Subcutaneous abdominal adipose tissue (tissue), 5 donors: ENCODE measurements at regions not wholly inside any gene's neighbourhood (a gene's known extent, or its start where the extent isn't known, plus 50 kb on each side); places are given as distances from the start of the nearest gene placed in this dataset.
A peak's percentile ranks its signal among the peaks of the same experiment; 100 is the strongest.

ENCODE experiments used
- H3K27ac ChIP-seq: one replicate; pipeline ENCODE4 v1.7.0; 2013; ENCODE audit warnings: low read depth, mild to moderate bottlenecking, inconsistent platforms, low read length, moderate library complexity
- H3K27me3 ChIP-seq, 5 donors: one replicate each; pipeline ENCODE4 v1.7.0; 2013; ENCODE audit warnings: low read length in 5 of 5, inconsistent platforms in 1 of 5; ENCODE audit not compliant: control insufficient read depth in 5 of 5, insufficient read depth in 4 of 5
- H3K36me3 ChIP-seq, 5 donors: one replicate each; pipeline ENCODE4 v1.7.0; 2013; ENCODE audit warnings: low read length in 5 of 5; ENCODE audit not compliant: control insufficient read depth in 5 of 5, insufficient read depth in 5 of 5
- H3K4me1 ChIP-seq, 5 donors: one replicate each; pipeline ENCODE4 v1.7.0; 2013; ENCODE audit warnings: low read length in 5 of 5, mild to moderate bottlenecking in 3 of 5, moderate library complexity in 1 of 5; ENCODE audit not compliant: control insufficient read depth in 5 of 5, insufficient read depth in 5 of 5
- H3K4me3 ChIP-seq, 5 donors: one replicate each; pipeline ENCODE4 v1.7.0; 2013; ENCODE audit warnings: low read length in 5 of 5, low read depth in 1 of 5
- H3K9ac ChIP-seq, 5 donors: one replicate each; pipeline ENCODE4 v1.7.0; 2013; ENCODE audit warnings: low read length in 5 of 5, mild to moderate bottlenecking in 4 of 5, moderate library complexity in 3 of 5
- H3K9me3 ChIP-seq, 5 donors: one replicate each; pipeline ENCODE4 v1.7.0; 2013; ENCODE audit warnings: low read length in 5 of 5; ENCODE audit not compliant: control insufficient read depth in 5 of 5
- donor health status: healthy.
- donor health status: healthy.
- donor health status: healthy.
- donor health status: healthy.
- donor health status: healthy.

DNA sequence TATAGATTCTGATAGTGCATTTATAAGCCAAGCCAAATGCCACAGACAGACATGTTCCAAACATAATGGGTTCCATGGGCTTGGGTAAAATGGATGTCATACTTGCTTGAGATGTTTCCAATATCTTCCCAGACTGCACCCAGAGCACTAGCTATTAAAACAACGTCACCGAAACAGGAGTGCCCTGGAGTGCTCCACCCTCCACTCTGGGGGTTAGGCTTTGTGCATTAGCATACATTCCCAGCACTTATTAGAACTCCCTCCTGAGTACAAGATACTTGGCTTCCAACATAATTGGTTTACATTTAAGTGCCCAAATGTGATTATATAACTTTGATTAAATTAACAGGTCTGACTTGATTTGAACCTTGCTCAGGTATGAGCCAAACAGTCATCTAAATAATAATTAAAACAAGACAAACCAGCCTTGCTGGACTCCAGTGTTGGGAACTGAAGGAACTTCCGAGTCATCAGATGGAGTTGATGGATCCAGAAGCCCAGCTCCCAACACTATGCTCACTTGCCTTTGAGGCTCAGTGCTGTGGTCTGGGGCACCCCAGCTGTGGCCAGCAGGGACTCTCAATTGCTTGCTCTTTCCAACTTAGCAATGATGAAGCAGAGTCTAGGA, 60.5 kb upstream of the LGALSL start:
- no peak overlapping the region for H3K27ac ChIP-seq
- no peaks in the 10 kb centered on the region for H3K36me3 ChIP-seq
- no peaks in the 10 kb centered on the region for H3K27me3 ChIP-seq
- H3K4me1 ChIP-seq, result no peaks in the 10 kb centered on the region
- peaks cover 0 to 6% (median 4%) of the 10 kb centered on the region in 5 donors for H3K9me3 ChIP-seq
- no peak overlapping the region for H3K4me3 ChIP-seq
- no peak overlapping the region for H3K9ac ChIP-seq

DNA sequence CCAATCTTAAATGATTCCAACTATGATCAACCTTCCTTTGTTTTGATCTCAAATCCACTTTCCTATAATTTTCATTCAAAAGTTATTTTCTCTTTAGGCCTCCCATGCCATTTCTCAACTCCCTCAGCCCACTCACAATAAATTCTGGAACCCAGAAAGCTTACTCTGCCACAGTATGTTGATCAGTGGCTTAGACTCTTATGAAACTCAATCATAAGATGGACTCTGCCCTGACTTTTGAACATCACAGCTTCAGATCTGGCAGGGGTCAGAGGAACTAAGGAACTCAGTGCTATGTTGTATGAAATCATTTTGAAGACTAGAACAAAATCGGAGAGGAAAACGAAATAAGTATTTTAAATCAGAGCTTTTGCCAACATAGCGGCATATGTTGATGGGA, 59.8 kb upstream of the LGALSL start:
- no peak overlapping the region for H3K27ac ChIP-seq
- no peaks in the 10 kb centered on the region for H3K36me3 ChIP-seq
- H3K9ac ChIP-seq, result no peak overlapping the region
- no peaks in the 10 kb centered on the region for H3K27me3 ChIP-seq
- H3K9me3 ChIP-seq, result peaks cover 0 to 6% (median 4%) of the 10 kb centered on the region in 5 donors
- no peaks in the 10 kb centered on the region for H3K4me1 ChIP-seq
- no peak overlapping the region for H3K4me3 ChIP-seq

- no peak overlapping the region for H3K9ac ChIP-seq
- no peaks in the 10 kb centered on the region for H3K36me3 ChIP-seq
- H3K4me1 ChIP-seq, result peaks cover 0 to 3% (median 3%) of the 10 kb centered on the region in 5 donors
- no peaks in the 10 kb centered on the region for H3K27me3 ChIP-seq
- H3K4me3 ChIP-seq, result no peak overlapping the region
- H3K9me3 ChIP-seq, result peaks cover 0 to 5% (median 4%) of the 10 kb centered on the region in 5 donors
- H3K27ac ChIP-seq, result no peak overlapping the region
These were observed 58.0 kb upstream of the LGALSL start for GRCh38 chr2:64396001-64396400.

- Histone ChIP-seq H3K36me3 (no peaks in the 10 kb centered on the region), H3K4me1 (peaks cover 0 to 9% (median 8%) of the 10 kb centered on the region in 5 donors), H3K4me3 (no peak overlapping the region), H3K9me3 (peaks cover 0 to 2% (median 0%) of the 10 kb centered on the region in 5 donors), H3K27ac (no peak overlapping the region), H3K9ac (no peak overlapping the region), H3K27me3 (no peaks in the 10 kb centered on the region)
These were observed 57.4 kb upstream of the LGALSL start for GRCh38 chr2:64396551-64396950.

- H3K4me1 ChIP-seq, result peaks cover 5 to 24% (median 21%) of the 10 kb centered on the region in 5 donors
- no peak overlapping the region for H3K27ac ChIP-seq
- no peaks in the 10 kb centered on the region for H3K9me3 ChIP-seq
- H3K4me3 ChIP-seq, result no peak overlapping the region
- H3K36me3 ChIP-seq, result no peaks in the 10 kb centered on the region
- no peaks in the 10 kb centered on the region for H3K27me3 ChIP-seq
- H3K9ac ChIP-seq, result no peak overlapping the region
These were observed 55.3 kb upstream of the LGALSL start for GRCh38 chr2:64398516-64399129.

GRCh38 chr2:64399521-64399920, 54.4 kb upstream of the LGALSL start:
- Histone ChIP-seq H3K4me1 (peaks cover 13 to 33% (median 30%) of the 10 kb centered on the region in 5 donors), H3K9me3 (no peaks in the 10 kb centered on the region), H3K9ac (no peak overlapping the region), H3K27me3 (no peaks in the 10 kb centered on the region), H3K27ac (no peak overlapping the region), H3K4me3 (no peak overlapping the region), H3K36me3 (no peaks in the 10 kb centered on the region)

- Histone ChIP-seq H3K27ac (no peak overlapping the region), H3K9me3 (no peaks in the 10 kb centered on the region), H3K36me3 (no peaks in the 10 kb centered on the region), H3K9ac (no peak overlapping the region), H3K4me3 (no peak overlapping the region), H3K27me3 (no peaks in the 10 kb centered on the region), H3K4me1 (peaks cover 18 to 40% (median 37%) of the 10 kb centered on the region in 5 donors)
These were observed 53.7 kb upstream of the LGALSL start for GRCh38 chr2:64400105-64400728.

GRCh38 chr2:64400733-64401528, 53.0 kb upstream of the LGALSL start:
- H3K4me1 ChIP-seq, result peaks cover 22 to 47% (median 44%) of the 10 kb centered on the region in 5 donors
- H3K4me3 ChIP-seq, result no peak overlapping the region
- H3K9ac ChIP-seq, result no peak overlapping the region
- no peaks in the 10 kb centered on the region for H3K9me3 ChIP-seq
- no peak overlapping the region for H3K27ac ChIP-seq
- H3K36me3 ChIP-seq, result no peaks in the 10 kb centered on the region
- no peaks in the 10 kb centered on the region for H3K27me3 ChIP-seq

GRCh38 chr2:64401529-64401880, 52.5 kb upstream of the LGALSL start:
- Histone ChIP-seq H3K4me1 (peaks cover 25 to 53% (median 50%) of the 10 kb centered on the region in 5 donors), H3K9ac (no peak overlapping the region)

DNA sequence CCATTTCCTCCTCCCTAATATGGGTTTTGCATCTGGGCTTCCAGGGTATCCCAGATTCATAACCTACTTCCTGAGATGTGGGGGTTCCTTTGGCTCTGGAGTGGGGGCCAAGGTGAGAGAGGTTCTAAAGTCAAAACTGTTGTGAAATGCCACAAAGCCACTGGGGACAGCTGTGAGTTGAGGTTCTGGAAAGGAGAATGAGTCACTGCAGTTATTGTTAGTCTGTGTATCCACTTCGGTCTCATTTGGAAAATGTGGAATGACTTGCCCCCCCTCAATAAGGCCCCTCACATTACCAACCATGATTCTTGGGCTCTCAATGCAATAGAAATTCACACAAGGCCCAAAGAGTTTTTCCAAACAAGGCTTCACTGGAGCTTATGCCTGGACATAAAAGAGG, 51.1 kb upstream of the LGALSL start:
- Histone ChIP-seq H3K9ac (no peak overlapping the region), H3K36me3 (no peaks in the 10 kb centered on the region), H3K27me3 (no peaks in the 10 kb centered on the region), H3K4me1 (peaks cover 25 to 53% (median 51%) of the 10 kb centered on the region in 5 donors), H3K4me3 (no peak overlapping the region), H3K27ac (peak overlapping the region; percentile 96), H3K9me3 (no peaks in the 10 kb centered on the region)

More at GRCh38 chr2:64401529-64401880, 52.5 kb upstream of the LGALSL start:
- H3K4me3 ChIP-seq, result no peak overlapping the region
- no peak overlapping the region for H3K27ac ChIP-seq
- no peaks in the 10 kb centered on the region for H3K27me3 ChIP-seq
- no peaks in the 10 kb centered on the region for H3K36me3 ChIP-seq
- H3K9me3 ChIP-seq, result no peaks in the 10 kb centered on the region
